ENCODE measurements at regions not wholly inside any gene's neighbourhood (a gene's known extent, or its start where the extent isn't known, plus 50 kb on each side); places are given as distances from the start of the nearest gene placed in this dataset.

DNA sequence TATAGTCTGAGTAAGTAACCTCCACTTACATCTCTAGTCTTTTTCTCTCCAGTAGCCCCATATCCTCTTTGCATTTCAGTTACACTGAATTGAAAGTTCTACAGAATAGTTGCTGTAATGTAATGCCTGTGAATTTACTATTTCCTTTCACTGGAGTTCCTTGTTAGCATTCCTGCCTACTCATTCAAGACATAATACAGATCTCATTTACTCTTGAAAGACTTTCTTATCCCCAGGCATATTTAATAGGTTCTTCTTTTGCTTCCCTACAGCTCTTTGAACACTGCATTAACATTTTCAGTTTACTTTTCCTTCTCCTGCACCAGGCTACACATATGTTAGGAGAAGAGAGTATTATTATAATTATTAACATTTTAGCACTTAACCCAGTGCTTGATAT lies 87.6 kb upstream of the OR13F1 start:
- H3K9me3 ChIP-seq, result no peaks in the 10 kb centered on the region
- intact Hi-C loops (cut with DNase I; ENCODE audit: low total_unique reads), result no loop called here
- no peak overlapping the region for H3K27ac ChIP-seq
- H3K27me3 ChIP-seq, result no peaks in the 10 kb centered on the region
- no peak for TF ChIP-seq POLR2A (IDR thresholded peaks at IDR 0.05)
- no peak for TF ChIP-seq CTCF (IDR thresholded peaks at IDR 0.05)
- no peak overlapping the region for H3K4me3 ChIP-seq
- DNase-seq, result no peak
- no peaks in the 10 kb centered on the region for H3K36me3 ChIP-seq (ENCODE audit: low read depth, missing control alignments)
- no peaks in the 10 kb centered on the region for H3K4me1 ChIP-seq

GRCh38 chr9:104417296-104417695 lies 86.8 kb upstream of the OR13F1 start:
- intact Hi-C loops (cut with DNase I; ENCODE audit: low total_unique reads), result no loop called here
- Histone ChIP-seq H3K4me1 (no peaks in the 10 kb centered on the region), H3K4me3 (no peak overlapping the region), H3K27me3 (no peaks in the 10 kb centered on the region), H3K27ac (no peak overlapping the region), H3K9me3 (no peaks in the 10 kb centered on the region), H3K36me3 (ENCODE audit: low read depth, missing control alignments) (no peaks in the 10 kb centered on the region)
- DNase-seq, result no peak
- TF ChIP-seq POLR2A (IDR thresholded peaks at IDR 0.05) (no peak), CTCF (IDR thresholded peaks at IDR 0.05) (no peak)
- 77 to 94% methylated on average over 1 of the region's 1 CpG for WGBS, 2 donors

GRCh38 chr9:104429031-104429546 lies 75.0 kb upstream of the OR13F1 start:
- no peak overlapping the region for H3K27ac ChIP-seq
- DNase-seq, result no peak
- no peaks in the 10 kb centered on the region for H3K9me3 ChIP-seq
- no peaks in the 10 kb centered on the region for H3K4me1 ChIP-seq
- H3K36me3 ChIP-seq (ENCODE audit: low read depth, missing control alignments), result no peaks in the 10 kb centered on the region
- H3K27me3 ChIP-seq, result no peaks in the 10 kb centered on the region
- TF ChIP-seq POLR2A (IDR thresholded peaks at IDR 0.05) (no peak), CTCF (IDR thresholded peaks at IDR 0.05) (no peak)
- no peak overlapping the region for H3K4me3 ChIP-seq
- WGBS, 2 donors, result 68 to 85% methylated on average over 2 of the region's 2 CpGs
- intact Hi-C loops (cut with DNase I; ENCODE audit: low total_unique reads), result no loop called here

- WGBS, 2 donors, result 83 to 90% methylated on average over 4 of the region's 4 CpGs
- Histone ChIP-seq H3K4me3 (no peak overlapping the region), H3K27ac (no peak overlapping the region), H3K36me3 (ENCODE audit: low read depth, missing control alignments) (no peaks in the 10 kb centered on the region), H3K9me3 (no peaks in the 10 kb centered on the region), H3K4me1 (no peaks in the 10 kb centered on the region), H3K27me3 (no peaks in the 10 kb centered on the region)
- DNase-seq, result no peak
- TF ChIP-seq POLR2A (IDR thresholded peaks at IDR 0.05) (no peak), CTCF (IDR thresholded peaks at IDR 0.05) (no peak)
- intact Hi-C loops (cut with DNase I; ENCODE audit: low total_unique reads), result no loop called here
Measured at GRCh38 chr9:104435059-104435458, 69.0 kb upstream of the OR13F1 start.

GRCh38 chr9:104448036-104448435 lies 56.0 kb upstream of the OR13F1 start:
- Histone ChIP-seq H3K36me3 (ENCODE audit: low read depth, missing control alignments) (no peaks in the 10 kb centered on the region), H3K9me3 (no peaks in the 10 kb centered on the region), H3K27ac (no peak overlapping the region), H3K4me1 (no peaks in the 10 kb centered on the region), H3K27me3 (no peaks in the 10 kb centered on the region), H3K4me3 (no peak overlapping the region)
- TF ChIP-seq POLR2A (IDR thresholded peaks at IDR 0.05), result no peak
- TF ChIP-seq CTCF (IDR thresholded peaks at IDR 0.05), result no peak
- 54 to 64% methylated on average over 5 of the region's 5 CpGs for WGBS, 2 donors
- intact Hi-C loops (cut with DNase I; ENCODE audit: low total_unique reads), result no loop called here
- no peak for DNase-seq

Data from testis (tissue), 2 donors.